ENCODE measurements at regions not wholly inside any gene's neighbourhood (a gene's known extent, or its start where the extent isn't known, plus 50 kb on each side); places are given as distances from the start of the nearest gene placed in this dataset.

DNA sequence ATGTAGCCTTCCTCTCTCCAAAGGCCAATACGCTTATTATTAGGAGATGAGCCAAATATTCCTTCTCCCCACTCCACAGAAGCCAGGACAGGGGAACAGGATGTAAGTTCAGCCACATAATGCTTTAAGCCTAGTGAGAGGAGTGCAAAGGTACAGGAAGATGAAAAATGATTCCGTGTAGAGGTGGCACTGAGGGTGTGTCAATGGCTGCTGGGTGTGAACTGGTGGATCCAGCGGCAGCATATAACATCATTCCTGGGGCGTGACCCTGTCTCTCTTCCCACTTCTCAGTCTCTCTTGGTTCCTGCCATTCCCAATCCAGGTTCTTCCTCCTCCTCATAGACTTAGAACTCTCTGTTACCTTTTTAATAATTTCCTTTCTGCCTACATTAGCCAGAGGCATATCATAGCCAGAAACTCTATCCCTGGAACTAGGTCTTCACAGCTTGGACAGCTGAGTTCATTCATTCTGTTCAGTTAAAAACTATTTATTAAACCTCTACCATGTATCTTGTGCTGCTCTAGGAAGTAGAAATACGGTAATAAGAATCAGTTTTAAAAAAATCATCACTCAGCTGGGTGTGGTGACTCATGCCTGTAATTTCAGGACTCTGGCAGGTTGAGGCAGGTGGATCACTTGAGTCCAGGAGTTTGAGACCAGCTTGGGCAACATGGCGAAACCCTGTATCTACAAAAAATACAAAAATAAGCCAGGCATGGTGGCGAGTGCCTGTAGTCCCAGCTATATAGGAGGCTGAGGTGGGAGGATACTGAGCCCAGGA is 58.0 kb upstream of the FAM20A start:
- TF ChIP-seq CTCF (IDR thresholded peaks at IDR 0.05; ENCODE audit: low read depth, low read length), result no peak
- TF ChIP-seq EZH2phosphoT487 (IDR thresholded peaks at IDR 0.05; ENCODE audit: low read depth), result no peak

Measured in OCI-LY3 (cell line).